SK-N-MC (cell line): ENCODE measurements at regions not wholly inside any gene's neighbourhood (a gene's known extent, or its start where the extent isn't known, plus 50 kb on each side); places are given as distances from the start of the nearest gene placed in this dataset.

Experiments used
- EZH2 ChIP-seq: fragments of 200-600 bp; sonication (generic); IDR thresholded peaks from one replicate; pipeline ENCODE4 v1.6.1; 2017; ENCODE audit warnings: antibody characterized with exemption
- FOXP2 ChIP-seq: optimal IDR thresholded peaks from 2 replicates; pipeline ENCODE3; 2011; ENCODE audit warnings: mild to moderate bottlenecking, moderate library complexity; ENCODE audit not compliant: insufficient read depth; ENCODE audit errors: extremely low read length, control extremely low read depth
- POLR2AphosphoS5 ChIP-seq: IDR thresholded peaks from 2 replicates; pipeline ENCODE4 v1.6.1; 2012; ENCODE audit warnings: mild to moderate bottlenecking, low read depth, low read length, borderline replicate concordance

DNA sequence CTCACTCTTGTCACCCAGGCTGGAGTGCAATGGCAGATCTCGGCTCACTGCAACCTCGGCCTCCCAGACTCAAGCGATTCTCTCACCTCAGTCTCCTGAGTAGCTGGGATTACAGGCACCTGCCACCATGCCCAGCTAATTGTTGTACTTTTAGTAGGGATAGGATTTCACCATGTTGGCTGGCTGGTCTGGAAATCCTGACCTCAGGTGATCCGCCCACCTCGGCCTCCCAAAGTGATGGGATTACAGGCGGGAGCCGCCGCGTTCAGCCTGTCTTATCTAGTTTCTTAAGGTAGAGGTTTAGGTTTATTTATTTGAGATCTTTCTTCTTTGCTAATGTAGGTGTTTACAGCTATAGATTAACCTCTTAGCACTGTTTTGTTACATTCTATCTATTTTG lies 708.8 kb downstream of the ZNF385D start:
- TF ChIP-seq POLR2AphosphoS5 (no peak), EZH2 (no peak), FOXP2 (no peak)
